ENCODE measurements at regions not wholly inside any gene's neighbourhood (a gene's known extent, or its start where the extent isn't known, plus 50 kb on each side); places are given as distances from the start of the nearest gene placed in this dataset.

DNA sequence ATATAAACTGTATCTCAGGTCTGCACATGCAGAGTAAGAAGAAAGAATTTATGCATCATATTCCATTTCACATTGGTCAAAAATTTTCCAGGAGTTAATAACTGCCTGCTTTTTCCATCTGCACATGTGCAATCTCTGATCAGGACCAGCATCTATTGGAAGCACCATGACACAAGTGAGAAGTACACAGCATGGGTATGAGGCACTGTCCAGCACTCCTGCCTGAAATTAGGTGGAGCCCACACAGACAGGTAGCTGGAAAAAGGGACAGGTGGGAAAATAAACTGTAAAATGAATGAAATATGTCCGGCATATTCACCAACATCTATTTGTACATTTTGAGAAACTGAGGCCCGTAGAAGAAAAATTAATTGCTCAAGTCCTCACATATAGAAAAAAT, 609.2 kb upstream of the NXPH2 start:
- DNase-seq, result no peak

DNA sequence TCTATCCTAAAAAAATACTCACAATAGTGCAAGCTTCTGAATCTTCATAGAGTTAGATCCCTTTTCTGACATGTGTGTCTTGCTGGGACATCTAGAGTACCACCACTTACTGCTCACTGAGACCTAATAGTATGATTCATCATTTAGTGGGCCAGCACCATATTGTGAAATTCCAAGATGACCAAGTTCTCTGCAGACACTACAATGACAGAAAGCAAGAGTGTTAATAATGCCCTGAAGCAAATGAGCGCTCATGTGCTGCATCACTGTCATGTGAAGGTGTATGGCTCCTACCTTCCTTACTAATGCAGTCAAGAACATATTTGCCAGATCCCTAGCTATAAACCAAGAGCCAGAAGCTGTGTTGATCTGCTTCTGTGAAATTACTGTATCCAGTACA, 606.2 kb upstream of the NXPH2 start:
- DNase-seq, result no peak

DNA sequence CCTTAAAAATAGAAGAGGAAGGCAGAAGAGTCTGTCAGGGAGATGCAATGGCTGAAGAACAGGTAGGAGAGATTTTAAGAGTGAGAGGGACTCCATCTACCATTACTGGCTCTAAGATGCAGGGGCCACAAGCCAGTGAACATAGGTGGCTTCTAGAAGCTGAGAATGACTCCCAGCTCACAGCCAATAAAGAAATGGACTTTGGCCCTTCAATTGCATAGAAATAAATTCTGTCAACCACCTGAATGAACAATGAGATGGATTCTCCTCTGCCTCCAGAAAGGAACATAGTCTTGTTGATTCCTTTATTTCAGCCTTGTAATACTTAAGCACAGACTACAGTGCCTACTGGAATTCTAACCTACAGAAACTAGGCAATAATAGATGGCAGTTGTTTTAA, 603.3 kb upstream of the NXPH2 start:
- DNase-seq, result no peak

DNA sequence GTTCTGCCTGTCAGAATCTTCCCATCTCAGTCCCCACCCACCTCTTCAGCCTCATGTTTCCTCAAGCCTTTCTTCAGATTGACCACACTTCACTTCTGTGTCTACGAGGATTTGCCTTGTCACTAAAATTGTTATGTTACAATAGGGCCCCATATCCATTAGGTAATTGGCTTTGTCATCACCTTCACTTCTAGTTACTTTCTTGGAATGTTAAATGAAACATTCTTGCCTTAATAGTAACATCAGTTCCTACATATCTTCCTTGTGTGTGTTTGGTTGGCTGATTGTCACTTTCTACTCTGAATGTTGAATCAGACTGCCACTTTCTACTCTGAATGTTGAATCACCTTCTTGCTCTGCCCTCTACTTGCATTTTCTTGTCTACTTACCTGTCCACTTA, 599.9 kb upstream of the NXPH2 start:
- no peak for DNase-seq

DNA sequence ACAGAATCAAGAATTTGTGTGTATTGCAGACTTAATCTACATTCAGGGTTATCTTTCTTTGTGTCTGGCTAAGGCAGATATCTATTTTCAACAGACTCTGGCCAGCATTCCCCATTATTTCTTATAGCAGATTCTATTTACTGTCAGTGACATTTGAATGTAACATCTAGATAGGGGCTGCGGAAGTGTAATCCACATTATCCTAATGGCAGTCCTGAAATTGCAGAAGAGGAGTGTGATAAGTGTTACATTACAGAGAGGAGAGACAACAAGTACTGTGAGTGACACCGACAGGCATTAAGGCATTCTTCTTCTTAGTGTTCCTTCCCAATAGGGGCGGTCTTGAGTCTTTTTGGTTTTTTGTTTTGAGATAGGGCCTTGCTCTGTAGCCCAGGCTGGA, 598.2 kb upstream of the NXPH2 start:
- DNase-seq, result no peak

DNA sequence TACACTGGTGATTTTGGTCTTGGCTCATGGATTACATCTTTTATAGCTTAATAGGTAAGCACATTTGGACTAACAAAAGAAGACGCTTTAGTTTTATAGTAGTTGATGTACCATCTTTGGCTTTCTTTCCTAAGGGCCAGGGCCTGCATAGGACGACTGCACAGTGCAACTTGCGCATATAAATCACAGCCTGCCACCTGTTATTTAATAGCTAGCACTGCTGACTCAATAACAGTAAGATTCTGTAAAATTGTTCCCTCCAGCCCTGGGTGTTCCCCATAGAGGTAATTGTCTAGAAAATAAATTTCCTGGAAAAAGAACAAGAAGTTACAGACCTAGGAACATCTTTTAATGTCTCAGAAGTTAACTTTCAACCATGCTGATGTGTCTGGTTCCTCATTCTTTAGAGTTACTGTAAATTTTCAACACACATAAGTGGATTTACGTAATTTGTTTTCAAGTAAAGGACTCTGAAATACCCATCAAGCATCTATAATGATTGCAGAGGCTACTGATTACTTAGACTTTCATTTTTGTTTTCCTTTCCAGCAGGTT, 594.2 kb upstream of the NXPH2 start:
- no peak for DNase-seq

DNA sequence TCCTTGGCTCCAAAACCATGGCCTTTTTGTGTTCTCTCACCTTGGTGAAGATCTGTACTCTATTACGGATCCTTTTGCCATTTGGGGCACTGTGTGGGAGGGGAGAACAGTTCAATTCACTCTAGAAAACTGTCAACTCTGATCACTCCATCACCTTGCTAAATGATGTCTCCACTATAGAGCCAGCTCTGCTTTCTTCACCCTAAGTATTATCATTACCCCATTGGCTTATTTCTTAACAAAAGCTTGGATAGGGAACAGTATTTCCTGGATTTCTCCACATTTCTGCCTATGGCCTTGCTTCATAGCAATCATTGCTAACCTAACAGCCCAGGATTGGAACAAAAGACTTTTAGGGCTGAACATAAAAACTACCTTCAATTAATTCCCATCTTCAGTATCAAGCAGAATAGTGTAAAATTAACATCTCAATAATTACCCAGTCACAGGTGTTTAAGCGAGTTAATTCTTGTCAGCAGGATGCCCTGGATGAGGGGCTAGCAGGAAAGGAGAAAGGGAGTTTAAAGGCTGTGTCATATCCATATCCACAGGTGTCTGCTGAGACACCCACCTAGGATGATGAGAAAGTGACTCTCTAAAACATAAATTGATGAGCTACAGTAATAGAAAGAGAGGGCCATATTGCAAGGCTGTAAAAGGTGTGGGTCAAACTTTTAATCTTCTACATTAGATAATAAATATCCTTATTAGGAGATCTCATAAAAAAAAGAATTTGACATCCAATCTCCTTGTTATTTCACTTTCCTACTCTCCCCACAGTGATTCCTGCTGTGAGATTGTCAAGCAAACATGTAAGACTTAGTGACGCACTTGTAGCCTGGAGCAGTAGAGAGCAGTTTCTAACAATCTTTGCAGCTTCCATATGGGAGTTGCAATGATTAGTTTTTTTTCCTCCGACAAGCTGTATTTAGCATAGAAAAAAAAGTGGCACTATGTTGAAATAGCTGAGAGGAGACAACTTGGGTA, 589.5 kb upstream of the NXPH2 start:
- DNase-seq, result no peak

DNA sequence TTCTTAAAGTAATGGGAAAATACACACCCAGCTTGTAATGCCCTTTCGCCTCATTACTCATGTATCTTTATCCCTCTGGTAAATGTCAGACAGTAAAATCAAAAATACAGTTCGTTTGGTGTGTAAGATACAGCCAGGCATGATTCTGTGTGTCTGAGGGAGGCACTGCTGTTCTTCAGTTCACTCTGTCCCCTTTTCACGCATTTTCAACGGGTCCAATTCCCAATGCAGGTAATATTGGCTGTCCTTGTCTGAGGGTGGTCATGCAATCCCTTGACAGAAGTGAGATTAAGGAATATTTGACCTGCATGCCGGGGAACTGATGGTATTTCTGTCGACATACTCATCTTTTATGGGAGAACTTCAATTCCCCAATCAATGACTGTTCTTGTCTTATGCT, 587.2 kb upstream of the NXPH2 start:
- DNase-seq, result no peak

DNA sequence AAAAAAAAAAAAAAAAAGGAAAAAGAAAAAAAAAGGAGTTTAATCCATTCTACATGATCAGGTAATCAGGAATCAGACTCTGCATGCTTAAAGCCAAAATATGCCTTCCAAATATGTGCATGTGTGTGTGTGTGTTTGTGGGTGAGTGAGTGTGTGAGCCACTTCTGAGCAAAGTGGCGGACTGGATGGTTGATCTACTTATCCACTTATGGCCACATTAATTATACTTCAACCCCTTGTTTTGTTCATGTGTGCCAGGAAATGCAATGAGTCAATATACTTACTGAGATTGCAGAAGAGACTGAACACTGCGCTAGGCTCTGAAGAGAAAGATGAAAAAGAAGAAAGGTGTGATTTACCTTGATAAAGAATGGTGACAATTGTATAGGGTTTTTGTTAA, 586.5 kb upstream of the NXPH2 start:
- DNase-seq, result peak; percentile 45

DNA sequence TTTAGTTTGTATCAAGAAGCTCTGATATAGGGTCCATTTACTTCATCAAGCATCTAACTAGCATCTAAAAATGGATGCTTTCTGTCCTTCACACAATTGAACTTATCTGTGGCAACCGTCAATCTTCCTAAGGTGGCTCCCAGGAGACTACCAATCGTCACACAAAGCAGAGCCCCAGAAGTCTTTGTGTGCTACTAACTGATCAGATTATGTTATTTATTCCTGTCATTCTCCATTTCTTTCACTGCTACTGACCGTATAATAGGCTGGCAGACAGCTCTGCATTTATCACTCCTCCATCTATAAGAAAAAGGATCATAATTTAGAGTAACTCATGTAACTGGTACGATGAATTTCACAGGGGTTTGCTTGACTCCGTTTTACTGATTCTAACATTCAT, 585.0 kb upstream of the NXPH2 start:
- no peak for DNase-seq

DNA sequence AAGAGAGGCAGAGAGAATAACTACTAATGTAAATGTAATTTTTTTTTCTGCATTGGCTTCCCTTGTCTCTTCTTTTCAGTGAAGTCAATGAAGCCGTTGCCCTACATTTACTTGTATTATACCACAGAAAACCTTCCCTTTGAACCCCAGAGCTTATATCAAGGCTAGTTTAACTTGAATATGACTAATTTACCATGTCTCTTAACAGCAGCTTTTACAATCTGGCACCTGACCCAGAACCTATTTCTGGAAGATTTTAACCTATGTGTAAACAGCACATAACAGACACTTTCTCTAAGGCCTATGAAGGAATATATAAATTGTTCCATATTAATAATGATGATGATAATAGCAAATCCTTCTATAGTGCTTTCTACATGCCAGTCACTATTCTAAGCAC, 580.5 kb upstream of the NXPH2 start:
- DNase-seq, result no peak

DNA sequence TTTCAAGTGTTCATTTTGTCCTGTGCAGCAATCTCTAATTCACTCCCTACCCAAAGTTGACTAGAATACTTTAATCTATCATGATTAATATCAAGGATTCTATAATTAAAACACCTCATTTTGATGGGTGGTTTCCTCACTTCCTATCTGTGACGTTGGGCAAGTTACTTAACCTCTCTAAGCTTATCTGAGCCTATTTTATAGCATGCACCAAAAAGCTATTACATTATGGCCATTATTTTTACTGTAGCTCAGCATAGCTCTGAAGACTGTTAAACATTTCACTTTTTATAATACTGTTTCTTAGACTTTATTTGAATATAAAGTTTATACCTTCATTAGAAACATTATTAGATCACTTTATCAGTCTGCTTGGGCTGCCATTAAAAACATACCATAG, 579.6 kb upstream of the NXPH2 start:
- DNase-seq, result no peak

DNA sequence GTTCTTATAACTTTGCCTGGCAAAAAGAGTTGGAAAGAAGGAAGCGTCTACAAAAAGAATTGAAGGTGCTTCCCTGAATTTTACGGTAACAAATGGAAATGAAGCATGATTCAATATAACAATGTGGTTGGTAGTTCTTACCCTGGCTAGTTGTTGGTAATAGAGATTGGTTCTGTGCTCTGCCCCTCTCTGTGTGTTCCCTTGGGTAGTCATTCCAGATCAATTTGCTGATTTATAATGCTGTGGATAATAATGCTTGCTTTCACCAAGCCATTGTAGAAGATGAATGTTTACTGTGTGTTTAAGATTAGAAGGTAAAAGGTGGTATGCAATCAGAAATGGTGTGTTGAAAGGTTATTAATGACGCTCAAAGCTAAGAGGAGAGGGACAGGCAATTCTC, 577.8 kb upstream of the NXPH2 start:
- peak; percentile 8 for DNase-seq

DNA sequence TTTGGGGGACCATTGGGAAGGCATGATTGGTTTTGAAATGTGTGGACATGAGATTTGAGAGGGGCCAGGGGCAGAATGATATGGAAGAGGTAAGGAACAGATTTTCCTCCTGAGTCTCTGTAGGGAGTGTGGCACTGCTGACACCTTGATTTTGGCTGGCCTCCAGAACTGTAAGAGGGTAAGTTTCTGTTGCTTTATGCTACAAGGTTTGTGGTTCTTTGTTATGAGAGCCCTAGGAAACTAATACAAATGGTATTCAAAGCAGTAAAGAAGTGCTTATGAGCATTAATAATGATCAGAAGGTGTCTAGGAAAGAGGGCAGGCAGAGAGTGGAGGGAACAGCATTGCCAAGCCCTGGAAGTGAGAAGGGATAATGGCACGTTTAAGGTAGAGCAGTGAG, 574.3 kb upstream of the NXPH2 start:
- DNase-seq, result no peak

DNA sequence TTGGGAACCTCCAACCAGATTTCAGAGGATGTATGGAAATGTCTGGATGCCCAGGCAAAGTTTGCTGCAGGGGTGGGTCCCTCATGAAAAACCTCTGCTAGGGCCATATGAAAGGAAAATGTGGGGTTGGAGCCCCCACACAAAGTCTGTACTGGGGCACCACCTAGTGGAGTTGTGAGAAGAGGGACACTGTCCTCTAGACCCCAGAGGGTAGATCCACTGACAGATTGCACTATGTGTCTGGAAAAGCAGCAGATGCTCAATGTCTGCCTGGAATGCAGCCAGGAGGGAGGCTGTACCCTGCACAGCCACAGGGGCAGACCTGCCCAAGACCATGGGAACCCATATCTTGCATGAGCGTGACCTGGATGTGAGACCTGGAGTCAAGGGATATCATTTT, 573.7 kb upstream of the NXPH2 start:
- DNase-seq, result no peak

DNA sequence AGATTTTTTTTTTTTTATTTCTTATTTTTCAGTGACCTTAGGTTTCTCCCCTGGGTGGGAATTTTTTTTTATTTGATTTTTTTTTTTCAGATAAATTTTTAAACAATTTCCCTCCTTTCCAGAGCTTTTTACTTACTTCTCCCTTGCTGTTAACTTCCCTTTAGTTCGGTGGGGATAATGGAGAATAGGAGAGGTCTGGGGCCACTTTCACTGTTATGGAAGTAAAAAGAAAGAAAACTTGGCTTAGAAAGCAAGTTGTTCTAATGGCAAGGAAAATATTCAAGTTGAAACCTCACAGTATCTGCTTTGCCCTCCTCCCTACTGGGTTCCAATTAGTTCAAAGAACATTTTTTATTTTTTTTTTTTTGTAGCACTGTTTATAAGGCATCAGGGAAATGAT, 537.1 kb upstream of the NXPH2 start:
- DNase-seq, result no peak

DNA sequence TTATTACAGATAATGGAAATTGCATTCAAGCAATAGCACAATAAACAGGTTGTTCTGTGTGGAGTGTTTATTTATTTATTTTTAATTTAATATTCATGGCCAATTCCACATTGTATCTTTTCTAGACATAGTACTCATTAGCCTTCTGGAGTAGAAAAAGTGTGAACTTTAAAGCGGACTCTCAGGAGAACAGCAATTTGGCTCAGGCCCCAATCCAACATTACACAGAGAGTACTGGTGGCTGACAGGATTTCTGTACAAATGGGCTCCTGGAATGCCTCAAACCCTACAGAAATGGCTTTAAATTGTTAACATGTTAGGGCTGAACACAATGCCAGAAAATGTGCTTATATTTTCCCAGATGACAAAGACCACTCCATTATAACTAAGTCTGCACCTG, 533.9 kb upstream of the NXPH2 start:
- DNase-seq, result no peak

DNA sequence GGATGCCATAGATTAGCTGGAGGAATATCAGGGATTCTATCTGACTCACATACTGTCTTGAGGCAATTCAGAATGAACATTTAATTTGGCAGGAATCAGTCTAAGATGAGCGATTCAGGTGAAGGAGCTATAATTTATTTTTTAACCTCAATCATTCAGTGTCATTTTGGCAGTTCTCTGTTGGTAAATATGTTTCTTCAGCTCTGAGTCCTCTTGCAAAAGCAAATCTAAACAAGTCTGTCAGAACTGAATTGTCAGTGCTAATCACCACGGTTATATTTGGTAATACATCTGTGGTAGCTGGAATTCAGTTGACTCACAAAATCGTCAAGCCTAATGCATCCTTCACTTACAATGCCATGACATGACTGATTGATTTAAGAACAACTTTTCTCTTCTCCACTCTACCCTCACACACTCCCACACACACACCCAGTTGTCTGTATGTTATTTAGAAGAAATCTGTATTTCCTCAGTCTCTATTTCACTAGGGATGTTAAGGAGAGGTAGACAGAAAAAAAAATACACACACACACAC, 516.6 kb upstream of the NXPH2 start:
- DNase-seq, result no peak

DNA sequence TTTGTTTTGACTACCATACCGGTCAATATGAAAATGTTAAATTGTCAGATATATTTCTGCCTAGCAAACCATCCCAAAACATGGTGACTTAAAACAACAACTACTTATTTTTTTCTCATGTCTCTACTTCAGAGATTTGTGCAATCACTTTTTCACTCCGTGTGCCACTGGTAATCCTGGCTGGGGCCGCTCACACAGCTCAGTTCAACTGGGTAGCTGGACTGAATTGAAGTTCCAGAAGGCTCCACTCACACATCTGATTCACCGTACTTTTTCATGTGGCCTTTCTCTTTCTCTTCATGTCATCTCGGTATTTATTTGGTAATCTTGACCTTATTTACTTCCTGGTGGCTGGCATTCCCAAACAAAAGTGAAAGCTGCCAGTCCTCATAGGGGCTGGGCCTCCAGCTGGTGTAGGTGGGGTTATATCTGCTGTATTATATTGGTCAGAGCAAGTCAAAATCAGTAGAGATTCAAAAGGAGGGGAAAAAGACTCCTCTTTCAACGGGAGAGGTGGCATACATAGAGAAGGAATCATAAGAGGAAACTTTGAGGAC, 513.9 kb upstream of the NXPH2 start:
- no peak for DNase-seq

DNA sequence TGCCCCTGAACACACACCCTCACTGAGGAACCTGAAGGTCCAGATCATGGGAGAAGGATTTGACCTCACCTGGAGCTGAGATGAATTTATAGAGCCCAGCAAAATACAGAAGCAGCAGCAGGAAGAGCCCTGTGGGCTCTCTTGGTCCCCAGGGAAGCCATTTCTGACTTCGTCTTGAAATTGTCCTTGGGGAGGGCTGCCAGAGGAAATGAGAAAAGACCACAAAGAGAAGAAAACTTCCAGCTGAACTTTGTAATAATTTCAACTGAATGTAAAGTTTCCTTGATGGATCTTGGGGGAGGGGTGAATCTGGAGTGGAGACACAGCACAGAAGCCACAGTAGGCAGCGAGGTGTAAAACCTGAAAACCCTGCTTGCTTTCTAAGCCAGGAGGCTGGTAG, 500.9 kb upstream of the NXPH2 start:
- DNase-seq, result no peak

DNA sequence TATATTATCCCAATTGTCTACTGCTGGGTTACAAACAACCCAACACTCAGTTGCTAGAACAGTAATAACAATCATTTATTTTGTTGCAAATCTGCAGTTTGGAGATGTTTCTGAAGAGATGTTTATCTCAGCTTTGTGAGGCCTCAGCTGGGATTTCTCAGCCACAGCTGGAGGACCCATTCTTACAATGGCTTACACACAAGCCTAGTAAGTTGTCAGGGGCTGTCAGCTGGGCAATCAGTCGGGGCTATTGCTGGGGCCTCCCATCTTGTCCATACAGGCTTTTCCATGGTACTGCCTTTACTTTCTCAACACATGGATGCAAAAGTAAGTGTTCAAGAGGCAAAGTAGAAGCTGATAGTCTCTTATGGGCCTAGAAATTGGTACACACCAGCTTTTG, 491.7 kb upstream of the NXPH2 start:
- DNase-seq, result no peak

DNA sequence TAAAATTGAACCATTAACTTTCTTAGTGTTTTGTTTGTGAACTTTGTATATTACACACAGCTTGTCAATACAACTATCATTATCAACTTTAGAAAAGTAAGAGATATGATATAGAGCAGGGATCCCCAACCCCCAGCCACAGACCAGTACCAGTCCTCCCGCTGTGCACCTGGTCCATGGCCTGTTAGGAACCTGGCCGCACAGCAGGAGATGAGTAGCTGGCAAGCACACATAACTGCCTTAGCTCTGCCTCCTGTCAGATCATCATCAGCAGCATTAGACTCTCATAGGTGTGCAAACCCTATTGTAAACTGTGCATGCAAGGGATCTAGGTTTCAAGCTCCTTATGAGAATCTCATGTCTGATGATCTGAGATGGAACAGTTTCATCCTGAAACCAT, 491.0 kb upstream of the NXPH2 start:
- no peak for DNase-seq

DNA sequence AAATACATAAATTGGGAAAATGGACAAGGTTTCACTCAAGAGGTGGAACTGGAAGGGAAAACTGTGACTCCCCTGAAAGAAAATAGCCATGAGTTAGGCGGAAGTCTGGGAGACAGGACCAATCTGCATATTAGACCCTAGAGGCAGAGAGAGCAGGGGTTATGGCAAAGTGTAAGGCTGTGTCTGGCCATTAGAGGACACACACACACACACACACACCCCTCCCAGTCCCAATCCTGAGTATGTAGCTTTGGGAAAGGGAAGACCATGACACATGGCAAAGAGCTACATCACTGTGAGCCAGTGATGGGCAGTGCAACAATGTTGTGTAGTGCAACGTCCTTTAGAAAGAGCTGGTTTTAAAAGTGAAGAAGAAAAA, 479.9 kb upstream of the NXPH2 start:
- no peak for DNase-seq

DNA sequence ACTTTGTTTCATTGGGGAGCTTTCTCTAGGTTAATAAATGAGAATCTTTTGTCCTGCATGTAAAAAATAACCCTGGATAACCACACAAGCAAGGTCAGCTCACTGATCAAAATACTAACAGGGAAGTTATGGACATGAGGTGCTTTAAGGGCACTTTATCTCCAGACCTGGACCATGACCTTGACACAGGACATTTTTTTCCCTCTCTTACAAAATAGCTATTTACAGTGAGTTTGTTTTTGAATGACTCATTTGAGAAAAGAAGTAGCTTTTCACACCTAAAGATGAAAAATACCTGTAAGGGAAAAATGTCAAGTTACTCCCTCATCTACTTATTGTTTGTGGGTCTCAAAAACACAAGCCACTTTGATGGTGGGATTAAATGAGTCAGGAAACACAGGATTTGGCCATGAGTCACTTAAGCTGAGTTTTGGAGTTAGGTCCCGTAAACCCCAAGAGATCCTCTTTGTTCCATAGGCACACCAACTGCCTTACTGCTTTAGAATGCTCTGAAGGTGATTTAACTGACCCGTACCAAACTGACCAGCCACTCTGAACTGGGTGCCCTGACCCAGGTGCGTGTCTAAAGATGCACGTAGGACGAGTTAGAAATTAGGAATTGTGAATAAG, 479.3 kb upstream of the NXPH2 start:
- no peak for DNase-seq

All from NCI-H748 treated with DMSO at 0.1 percent for 48 hours (cell line).